HG03280 (cell line): ENCODE measurements at regions not wholly inside any gene's neighbourhood (a gene's known extent, or its start where the extent isn't known, plus 50 kb on each side); places are given as distances from the start of the nearest gene placed in this dataset.
"Not testable (repeated sequence)": the region's sequence is repeated elsewhere in the genome, so short reads cannot be mapped to it uniquely, and the experiment has no call there.

Experiments
- ATAC-seq: cut with Tn5 transposase; IDR thresholded peaks from one replicate; pipeline ENCODE4 v1.9.1; 2021; ENCODE audit warnings: mild to moderate bottlenecking, moderate library complexity; ENCODE audit not compliant: unreplicated experiment

- ATAC-seq = no peak
Measured at GRCh38 chr16:63473725-63474124, 1437.5 kb upstream of the CDH8 start.

- ATAC-seq = no peak
Measured at GRCh38 chr16:63467513-63467912, 1431.3 kb upstream of the CDH8 start.

GRCh38 chr16:63462316-63462715 is 1426.1 kb upstream of the CDH8 start:
- no peak for ATAC-seq

GRCh38 chr16:63461248-63461841 is 1425.1 kb upstream of the CDH8 start:
- ATAC-seq = no peak

- ATAC-seq = no peak
Measured at GRCh38 chr16:63458846-63459245, 1422.6 kb upstream of the CDH8 start.

- ATAC-seq = no peak
Measured at GRCh38 chr16:63457869-63458268, 1421.6 kb upstream of the CDH8 start.

- no peak for ATAC-seq
Measured at GRCh38 chr16:63453261-63453660, 1417.0 kb upstream of the CDH8 start.

GRCh38 chr16:63447121-63447520 is 1410.9 kb upstream of the CDH8 start:
- ATAC-seq = no peak

- no peak for ATAC-seq
Measured at GRCh38 chr16:63442246-63442645, 1406.0 kb upstream of the CDH8 start.

GRCh38 chr16:63426275-63426870 is 1390.1 kb upstream of the CDH8 start:
- no peak for ATAC-seq

- ATAC-seq = no peak
Measured at GRCh38 chr16:63422715-63423114, 1386.5 kb upstream of the CDH8 start.

- ATAC-seq = no peak
Measured at GRCh38 chr16:63416712-63417111, 1380.5 kb upstream of the CDH8 start.

- no peak for ATAC-seq
Measured at GRCh38 chr16:63415014-63415413, 1378.8 kb upstream of the CDH8 start.

- no peak for ATAC-seq
Measured at GRCh38 chr16:63410594-63410993, 1374.4 kb upstream of the CDH8 start.

GRCh38 chr16:63403792-63404191 is 1367.6 kb upstream of the CDH8 start:
- no peak for ATAC-seq

- not testable (repeated sequence) for ATAC-seq
Measured at GRCh38 chr16:63388277-63388676, 1352.0 kb upstream of the CDH8 start.

GRCh38 chr16:63385714-63386432 is 1349.6 kb upstream of the CDH8 start:
- ATAC-seq = no peak

GRCh38 chr16:63373744-63374143 is 1337.5 kb upstream of the CDH8 start:
- no peak for ATAC-seq

- no peak for ATAC-seq
Measured at GRCh38 chr16:63372815-63373214, 1336.6 kb upstream of the CDH8 start.

- no peak for ATAC-seq
Measured at GRCh38 chr16:63372283-63372682, 1336.0 kb upstream of the CDH8 start.

- ATAC-seq = no peak
Measured at GRCh38 chr16:63365649-63366304, 1329.5 kb upstream of the CDH8 start.

- ATAC-seq = no peak
Measured at GRCh38 chr16:63363738-63364137, 1327.5 kb upstream of the CDH8 start.
